ENCODE measurements at regions not wholly inside any gene's neighbourhood (a gene's known extent, or its start where the extent isn't known, plus 50 kb on each side); places are given as distances from the start of the nearest gene placed in this dataset.

DNA sequence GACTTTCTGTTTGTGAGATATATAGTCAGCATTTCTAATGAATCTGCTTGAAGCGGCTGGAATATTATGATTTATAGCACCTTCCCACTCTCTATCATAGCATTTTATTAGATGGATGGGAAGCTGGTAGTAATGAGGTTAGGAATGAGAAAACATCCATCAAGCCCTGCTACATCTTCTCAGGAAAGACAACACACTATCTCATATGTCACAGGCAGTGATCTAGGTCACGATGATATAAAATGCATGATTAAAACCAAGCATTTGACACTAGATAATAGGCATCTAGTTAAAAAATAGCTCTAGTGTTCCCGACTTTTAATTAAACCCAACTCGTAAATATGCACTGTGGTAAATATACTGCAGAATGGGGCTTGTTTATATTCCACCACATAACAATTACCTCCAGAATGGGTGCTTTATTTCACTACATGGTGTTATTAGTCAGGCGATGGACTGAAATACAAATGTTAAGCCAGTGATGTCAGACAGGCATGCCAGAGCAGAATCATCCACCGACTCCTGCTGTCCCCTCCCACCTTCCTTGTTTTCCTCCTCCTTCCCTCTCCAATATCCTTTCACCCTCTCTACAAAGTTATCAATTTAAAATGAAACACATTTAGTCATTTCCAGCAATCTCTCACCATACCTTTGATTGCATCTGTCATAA lies 286.8 kb downstream of the SPATA31D1 start:
- H3K4me3 Mint-ChIP-seq = no peak overlapping the region
- no peaks in the 10 kb centered on the region for H3K27me3 Mint-ChIP-seq (ENCODE audit: low read depth)
- H3K27ac Mint-ChIP-seq = peak overlapping the region in 1 of 3 experiments; percentile 1
- H3K36me3 Mint-ChIP-seq (ENCODE audit: low read depth) = no peaks in the 10 kb centered on the region
- H3K4me1 Mint-ChIP-seq = peaks cover 19% of the 10 kb centered on the region
- TF ChIP-seq, protein P1, sequence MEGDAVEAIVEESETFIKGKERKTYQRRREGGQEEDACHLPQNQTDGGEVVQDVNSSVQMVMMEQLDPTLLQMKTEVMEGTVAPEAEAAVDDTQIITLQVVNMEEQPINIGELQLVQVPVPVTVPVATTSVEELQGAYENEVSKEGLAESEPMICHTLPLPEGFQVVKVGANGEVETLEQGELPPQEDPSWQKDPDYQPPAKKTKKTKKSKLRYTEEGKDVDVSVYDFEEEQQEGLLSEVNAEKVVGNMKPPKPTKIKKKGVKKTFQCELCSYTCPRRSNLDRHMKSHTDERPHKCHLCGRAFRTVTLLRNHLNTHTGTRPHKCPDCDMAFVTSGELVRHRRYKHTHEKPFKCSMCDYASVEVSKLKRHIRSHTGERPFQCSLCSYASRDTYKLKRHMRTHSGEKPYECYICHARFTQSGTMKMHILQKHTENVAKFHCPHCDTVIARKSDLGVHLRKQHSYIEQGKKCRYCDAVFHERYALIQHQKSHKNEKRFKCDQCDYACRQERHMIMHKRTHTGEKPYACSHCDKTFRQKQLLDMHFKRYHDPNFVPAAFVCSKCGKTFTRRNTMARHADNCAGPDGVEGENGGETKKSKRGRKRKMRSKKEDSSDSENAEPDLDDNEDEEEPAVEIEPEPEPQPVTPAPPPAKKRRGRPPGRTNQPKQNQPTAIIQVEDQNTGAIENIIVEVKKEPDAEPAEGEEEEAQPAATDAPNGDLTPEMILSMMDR (IDR thresholded peaks at IDR 0.05; ENCODE audit: unreplicated experiment in 3 of 3) = no peak
- H3K9me3 Mint-ChIP-seq = no peaks in the 10 kb centered on the region

DNA sequence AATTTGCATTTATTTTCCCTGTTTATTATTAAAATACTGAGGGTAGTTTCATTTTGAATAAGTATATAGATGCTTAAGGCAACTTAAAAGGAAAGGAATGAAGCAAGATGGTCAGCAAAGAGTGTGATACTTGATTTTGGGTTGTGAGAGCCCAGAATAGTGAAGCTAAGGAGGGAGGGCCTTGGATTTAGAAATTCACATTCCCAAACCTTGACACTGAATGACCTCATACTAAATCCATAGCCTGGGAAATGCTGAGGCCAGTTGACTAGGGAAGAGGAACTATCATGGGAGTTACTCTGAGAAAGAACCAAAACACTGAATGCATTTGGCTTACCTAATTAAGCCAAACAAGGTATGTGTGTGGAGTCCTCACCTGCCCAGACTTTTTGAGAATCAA lies 292.5 kb downstream of the SPATA31D1 start:
- H3K27me3 Mint-ChIP-seq (ENCODE audit: low read depth) = no peaks in the 10 kb centered on the region
- TF ChIP-seq, protein P1 (IDR thresholded peaks at IDR 0.05; ENCODE audit: unreplicated experiment in 3 of 3) = no peak
- peaks cover 11% of the 10 kb centered on the region for H3K9me3 Mint-ChIP-seq
- no peak overlapping the region for H3K4me3 Mint-ChIP-seq
- no peaks in the 10 kb centered on the region for H3K36me3 Mint-ChIP-seq (ENCODE audit: low read depth)
- no peak overlapping the region for H3K27ac Mint-ChIP-seq
- H3K4me1 Mint-ChIP-seq = no peaks in the 10 kb centered on the region

DNA sequence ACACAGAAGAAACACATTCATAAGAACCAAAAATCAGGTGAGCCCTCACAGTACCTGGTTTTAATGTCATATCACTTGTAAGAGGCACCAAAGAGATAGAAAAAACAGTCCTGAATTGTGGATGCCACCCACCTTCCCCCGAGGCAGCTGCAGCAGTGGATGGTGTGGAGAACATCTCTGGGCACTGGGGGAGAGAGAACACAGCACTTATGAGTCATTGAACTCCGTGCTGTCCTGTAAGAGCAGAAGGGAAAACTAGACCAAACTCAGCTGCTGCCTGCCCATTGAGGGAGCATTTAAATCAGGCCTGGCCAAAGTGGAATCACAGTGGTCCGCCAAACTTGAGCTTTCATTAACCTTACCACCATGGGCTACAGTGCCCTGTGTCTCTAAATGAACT lies 296.2 kb downstream of the SPATA31D1 start:
- Mint-ChIP-seq H3K27me3 (ENCODE audit: low read depth) (no peaks in the 10 kb centered on the region), H3K36me3 (ENCODE audit: low read depth) (no peaks in the 10 kb centered on the region), H3K4me1 (no peaks in the 10 kb centered on the region), H3K9me3 (peaks cover 27% of the 10 kb centered on the region), H3K27ac (no peak overlapping the region), H3K4me3 (no peak overlapping the region)
- TF ChIP-seq, protein P1 (IDR thresholded peaks at IDR 0.05; ENCODE audit: unreplicated experiment in 3 of 3) = no peak

DNA sequence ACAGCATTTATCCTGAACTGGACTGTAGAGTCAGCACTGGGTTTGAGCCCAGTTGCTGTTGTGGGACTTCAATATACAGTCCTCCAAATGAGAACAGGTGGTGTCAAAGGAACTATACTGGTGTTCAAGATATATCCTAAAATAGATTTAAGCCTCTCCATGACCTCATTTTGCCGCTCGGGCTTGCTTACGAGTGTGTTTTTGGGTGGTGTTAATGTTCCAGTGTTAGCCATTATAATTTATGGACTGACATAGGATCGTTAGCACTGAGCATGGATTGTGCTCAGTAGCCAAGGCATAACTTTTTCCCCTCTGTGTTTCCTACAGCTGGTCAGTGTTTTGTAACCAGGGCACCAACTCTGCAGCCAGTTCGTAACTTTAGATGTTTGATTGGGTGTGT lies 306.6 kb downstream of the SPATA31D1 start:
- no peak overlapping the region for H3K27ac Mint-ChIP-seq
- TF ChIP-seq, protein P1 (IDR thresholded peaks at IDR 0.05; ENCODE audit: unreplicated experiment in 3 of 3) = no peak
- no peaks in the 10 kb centered on the region for H3K4me1 Mint-ChIP-seq
- H3K27me3 Mint-ChIP-seq (ENCODE audit: low read depth) = peaks cover 5% of the 10 kb centered on the region
- peaks cover 9% of the 10 kb centered on the region for H3K9me3 Mint-ChIP-seq
- H3K36me3 Mint-ChIP-seq (ENCODE audit: low read depth) = no peaks in the 10 kb centered on the region
- no peak overlapping the region for H3K4me3 Mint-ChIP-seq

DNA sequence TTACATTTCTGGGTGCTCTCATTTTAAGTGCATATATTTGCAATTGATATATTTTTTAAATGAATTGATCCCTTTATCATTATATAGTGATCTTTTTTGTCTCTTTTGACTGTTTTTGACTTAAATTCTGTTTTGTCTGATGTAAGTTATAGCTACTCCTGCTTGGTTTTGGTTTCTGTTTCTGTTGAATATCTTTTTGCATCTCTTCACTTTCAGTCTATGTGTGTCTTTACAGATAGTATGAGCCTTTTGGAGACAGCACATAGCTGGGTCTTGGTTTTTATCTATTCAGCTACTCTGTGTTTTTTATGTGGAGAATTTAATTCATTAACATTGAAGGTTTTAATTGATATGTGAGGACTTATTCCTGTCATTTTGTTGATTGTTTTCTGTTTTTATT lies 311.3 kb downstream of the SPATA31D1 start:
- no peak overlapping the region for H3K27ac Mint-ChIP-seq
- peaks cover 9% of the 10 kb centered on the region for H3K27me3 Mint-ChIP-seq (ENCODE audit: low read depth)
- no peaks in the 10 kb centered on the region for H3K4me1 Mint-ChIP-seq
- H3K9me3 Mint-ChIP-seq = peaks cover 19% of the 10 kb centered on the region
- H3K36me3 Mint-ChIP-seq (ENCODE audit: low read depth) = peaks cover 3% of the 10 kb centered on the region
- TF ChIP-seq, protein P1 (IDR thresholded peaks at IDR 0.05; ENCODE audit: unreplicated experiment in 3 of 3) = no peak
- H3K4me3 Mint-ChIP-seq = no peak overlapping the region

DNA sequence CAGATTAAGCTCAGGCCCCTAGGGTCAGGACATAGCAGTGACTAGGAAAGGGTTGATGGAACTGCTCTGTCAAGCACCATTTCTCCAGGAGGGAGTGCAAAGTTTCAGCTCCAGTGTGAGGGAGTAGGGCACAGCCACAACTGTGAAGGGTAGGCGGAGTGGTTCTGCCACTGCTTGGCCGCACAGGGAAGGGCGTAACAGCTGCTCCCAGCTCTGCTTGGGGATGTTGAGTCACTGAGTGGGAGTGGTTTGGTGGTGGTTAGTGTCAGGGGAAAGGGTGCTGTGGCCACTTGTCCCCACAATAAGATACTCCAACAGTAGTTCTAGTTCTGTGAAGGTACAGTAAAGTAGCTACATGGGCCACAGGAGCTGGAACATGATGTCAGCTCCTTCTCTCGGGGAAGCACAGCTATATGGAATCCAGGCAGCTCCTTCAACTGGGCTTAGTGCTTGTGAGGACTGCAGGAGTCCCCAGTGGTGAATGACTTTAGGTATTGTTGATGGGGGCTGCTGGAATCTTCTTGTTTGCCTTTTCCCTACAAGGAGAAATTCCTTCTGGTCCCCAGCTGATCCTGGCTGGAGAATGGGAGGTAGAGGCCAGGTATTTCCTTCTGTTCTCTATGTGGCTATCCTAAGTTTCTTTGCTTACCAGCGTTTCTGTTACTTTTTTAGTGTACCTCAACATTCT lies 314.5 kb downstream of the SPATA31D1 start:
- TF ChIP-seq, protein P1 (IDR thresholded peaks at IDR 0.05; ENCODE audit: unreplicated experiment in 3 of 3) = no peak
- H3K27me3 Mint-ChIP-seq (ENCODE audit: low read depth) = peaks cover 9% of the 10 kb centered on the region
- no peak overlapping the region for H3K27ac Mint-ChIP-seq
- H3K4me3 Mint-ChIP-seq = no peak overlapping the region
- peaks cover 5% of the 10 kb centered on the region for H3K4me1 Mint-ChIP-seq
- peaks cover 19% of the 10 kb centered on the region for H3K9me3 Mint-ChIP-seq
- peaks cover 3% of the 10 kb centered on the region for H3K36me3 Mint-ChIP-seq (ENCODE audit: low read depth)

All from nephron (organoid).